HL-60 (cell line): ENCODE measurements at regions not wholly inside any gene's neighbourhood (a gene's known extent, or its start where the extent isn't known, plus 50 kb on each side); places are given as distances from the start of the nearest gene placed in this dataset.

Source experiments
- DNase-seq, 2 experiments: peaks; one replicate each; pipeline ENCODE4 v3.0.0-alpha.2; 2010 to 2020; ENCODE audit warnings: low read depth in 1 of 2, low spot score in 1 of 2
- H3K27ac ChIP-seq: fragments of 250-450 bp; sonication (Bioruptor Pico); replicated peaks from 2 replicates; pipeline ENCODE4 v1.5.1; 2020; ENCODE audit warnings: mild to moderate bottlenecking, moderate library complexity
- H3K27me3 ChIP-seq: fragments of 250-450 bp; sonication (Bioruptor Pico); 2 replicates; pipeline ENCODE4 v1.5.1; 2021; ENCODE audit warnings: mild to moderate bottlenecking, moderate library complexity; ENCODE audit not compliant: insufficient read depth, poor library complexity, severe bottlenecking
- H3K4me3 ChIP-seq: replicated peaks from 2 replicates; pipeline ENCODE4 v1.5.1; 2011; ENCODE audit warnings: mild to moderate bottlenecking, control low read depth, low read length; ENCODE audit not compliant: insufficient read depth
- GABPA ChIP-seq: IDR thresholded peaks from 2 replicates; pipeline ENCODE4 v1.6.1; 2012; ENCODE audit warnings: low read depth
- POLR2AphosphoS5 ChIP-seq: IDR thresholded peaks from 2 replicates; pipeline ENCODE4 v1.6.1; 2012; ENCODE audit warnings: low read depth
- SPI1 ChIP-seq: IDR thresholded peaks from 2 replicates; pipeline ENCODE4 v1.6.1; 2012; ENCODE audit warnings: low read depth, mild to moderate bottlenecking, borderline replicate concordance
- TF ChIP-seq, protein P1 (sequence below): IDR thresholded peaks from one replicate; pipeline ENCODE4 v1.5.1; 2011; ENCODE audit warnings: low read length, control low read depth, inconsistent platforms; ENCODE audit not compliant: insufficient read depth
- TF ChIP-seq, protein P2 (sequence below): IDR thresholded peaks from 2 replicates; pipeline ENCODE4 v1.6.1; 2012; ENCODE audit warnings: low read depth; ENCODE audit not compliant: insufficient replicate concordance

DNA sequence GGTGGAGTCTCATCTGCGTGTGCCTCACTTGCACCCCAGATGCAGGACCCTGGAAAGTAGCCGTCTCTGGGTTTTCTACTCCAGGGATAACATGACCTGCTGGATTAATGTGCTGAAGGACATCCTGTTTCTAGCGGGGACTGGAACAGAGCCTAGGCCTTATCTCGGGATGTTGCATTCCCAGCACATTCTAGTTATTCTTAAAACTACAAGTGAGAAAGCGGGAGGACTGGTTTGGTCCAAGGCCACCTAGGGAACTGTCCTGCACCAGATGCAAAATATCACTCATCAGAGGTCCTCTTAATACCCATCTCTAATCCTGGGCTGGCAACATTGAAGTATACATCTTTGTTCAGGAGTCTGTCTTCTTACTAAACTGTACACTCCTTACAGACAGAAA, 179.9 kb downstream of the ZC3H11B start:
- no peak overlapping the region for H3K27ac ChIP-seq
- TF ChIP-seq, protein P1, sequence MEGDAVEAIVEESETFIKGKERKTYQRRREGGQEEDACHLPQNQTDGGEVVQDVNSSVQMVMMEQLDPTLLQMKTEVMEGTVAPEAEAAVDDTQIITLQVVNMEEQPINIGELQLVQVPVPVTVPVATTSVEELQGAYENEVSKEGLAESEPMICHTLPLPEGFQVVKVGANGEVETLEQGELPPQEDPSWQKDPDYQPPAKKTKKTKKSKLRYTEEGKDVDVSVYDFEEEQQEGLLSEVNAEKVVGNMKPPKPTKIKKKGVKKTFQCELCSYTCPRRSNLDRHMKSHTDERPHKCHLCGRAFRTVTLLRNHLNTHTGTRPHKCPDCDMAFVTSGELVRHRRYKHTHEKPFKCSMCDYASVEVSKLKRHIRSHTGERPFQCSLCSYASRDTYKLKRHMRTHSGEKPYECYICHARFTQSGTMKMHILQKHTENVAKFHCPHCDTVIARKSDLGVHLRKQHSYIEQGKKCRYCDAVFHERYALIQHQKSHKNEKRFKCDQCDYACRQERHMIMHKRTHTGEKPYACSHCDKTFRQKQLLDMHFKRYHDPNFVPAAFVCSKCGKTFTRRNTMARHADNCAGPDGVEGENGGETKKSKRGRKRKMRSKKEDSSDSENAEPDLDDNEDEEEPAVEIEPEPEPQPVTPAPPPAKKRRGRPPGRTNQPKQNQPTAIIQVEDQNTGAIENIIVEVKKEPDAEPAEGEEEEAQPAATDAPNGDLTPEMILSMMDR: no peak
- no peak for TF ChIP-seq SPI1
- no peak for TF ChIP-seq GABPA
- TF ChIP-seq POLR2AphosphoS5: no peak
- TF ChIP-seq, protein P2, sequence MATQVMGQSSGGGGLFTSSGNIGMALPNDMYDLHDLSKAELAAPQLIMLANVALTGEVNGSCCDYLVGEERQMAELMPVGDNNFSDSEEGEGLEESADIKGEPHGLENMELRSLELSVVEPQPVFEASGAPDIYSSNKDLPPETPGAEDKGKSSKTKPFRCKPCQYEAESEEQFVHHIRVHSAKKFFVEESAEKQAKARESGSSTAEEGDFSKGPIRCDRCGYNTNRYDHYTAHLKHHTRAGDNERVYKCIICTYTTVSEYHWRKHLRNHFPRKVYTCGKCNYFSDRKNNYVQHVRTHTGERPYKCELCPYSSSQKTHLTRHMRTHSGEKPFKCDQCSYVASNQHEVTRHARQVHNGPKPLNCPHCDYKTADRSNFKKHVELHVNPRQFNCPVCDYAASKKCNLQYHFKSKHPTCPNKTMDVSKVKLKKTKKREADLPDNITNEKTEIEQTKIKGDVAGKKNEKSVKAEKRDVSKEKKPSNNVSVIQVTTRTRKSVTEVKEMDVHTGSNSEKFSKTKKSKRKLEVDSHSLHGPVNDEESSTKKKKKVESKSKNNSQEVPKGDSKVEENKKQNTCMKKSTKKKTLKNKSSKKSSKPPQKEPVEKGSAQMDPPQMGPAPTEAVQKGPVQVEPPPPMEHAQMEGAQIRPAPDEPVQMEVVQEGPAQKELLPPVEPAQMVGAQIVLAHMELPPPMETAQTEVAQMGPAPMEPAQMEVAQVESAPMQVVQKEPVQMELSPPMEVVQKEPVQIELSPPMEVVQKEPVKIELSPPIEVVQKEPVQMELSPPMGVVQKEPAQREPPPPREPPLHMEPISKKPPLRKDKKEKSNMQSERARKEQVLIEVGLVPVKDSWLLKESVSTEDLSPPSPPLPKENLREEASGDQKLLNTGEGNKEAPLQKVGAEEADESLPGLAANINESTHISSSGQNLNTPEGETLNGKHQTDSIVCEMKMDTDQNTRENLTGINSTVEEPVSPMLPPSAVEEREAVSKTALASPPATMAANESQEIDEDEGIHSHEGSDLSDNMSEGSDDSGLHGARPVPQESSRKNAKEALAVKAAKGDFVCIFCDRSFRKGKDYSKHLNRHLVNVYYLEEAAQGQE: no peak
- DNase-seq: no peak

DNA sequence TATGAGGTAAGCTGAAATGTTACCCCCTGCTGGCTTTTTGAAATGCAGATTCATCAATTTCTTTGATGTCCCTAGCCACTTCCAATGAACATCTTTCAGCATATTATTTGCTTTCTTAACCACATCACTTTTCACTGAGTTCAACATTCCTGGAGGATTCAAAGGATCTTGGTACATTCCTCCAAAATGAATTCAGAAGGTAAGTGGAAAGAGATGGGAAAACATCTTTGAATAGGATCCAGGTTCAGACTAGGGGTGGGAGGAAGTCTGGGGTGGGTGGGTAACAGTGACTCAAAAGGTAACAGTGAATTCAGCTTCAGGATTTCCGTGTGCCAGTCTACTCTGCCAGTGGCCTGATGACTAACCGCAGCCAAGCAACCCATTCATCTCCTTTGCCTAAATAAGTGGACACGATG, 180.7 kb downstream of the ZC3H11B start:
- Histone ChIP-seq H3K27me3 (no peaks in the 10 kb centered on the region), H3K4me3 (no peak overlapping the region), H3K27ac (no peak overlapping the region)
- no peak for DNase-seq
- TF ChIP-seq, protein P1: no peak
- TF ChIP-seq SPI1 (no peak), GABPA (no peak)

More for the DNA sequence above, 179.9 kb downstream of the ZC3H11B start:
- Histone ChIP-seq H3K4me3 (no peak overlapping the region), H3K27me3 (no peaks in the 10 kb centered on the region)

DNA sequence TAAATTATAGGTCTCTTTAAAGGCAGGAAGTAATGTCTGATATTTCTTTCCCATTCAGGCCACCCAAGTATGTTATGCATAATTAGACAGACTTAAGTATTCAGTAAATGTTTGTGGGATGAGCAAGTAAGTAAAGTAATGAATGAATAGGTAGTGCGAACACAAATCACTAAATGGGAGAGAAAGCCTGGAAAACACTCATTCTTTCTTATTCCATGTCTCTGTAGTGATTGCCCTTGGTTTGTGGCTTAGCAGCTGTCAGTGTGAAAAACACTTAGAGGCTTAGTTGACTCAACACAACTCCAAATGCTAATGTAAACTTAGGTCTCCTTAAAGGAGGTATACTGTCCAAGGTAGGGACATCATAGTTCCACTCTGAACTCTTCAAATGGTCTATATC, 182.5 kb downstream of the ZC3H11B start:
- Histone ChIP-seq H3K27ac (no peak overlapping the region), H3K27me3 (no peaks in the 10 kb centered on the region), H3K4me3 (no peak overlapping the region)
- no peak for DNase-seq
- TF ChIP-seq SPI1: no peak
- no peak for TF ChIP-seq POLR2AphosphoS5
- no peak for TF ChIP-seq GABPA
- TF ChIP-seq, protein P1: no peak

DNA sequence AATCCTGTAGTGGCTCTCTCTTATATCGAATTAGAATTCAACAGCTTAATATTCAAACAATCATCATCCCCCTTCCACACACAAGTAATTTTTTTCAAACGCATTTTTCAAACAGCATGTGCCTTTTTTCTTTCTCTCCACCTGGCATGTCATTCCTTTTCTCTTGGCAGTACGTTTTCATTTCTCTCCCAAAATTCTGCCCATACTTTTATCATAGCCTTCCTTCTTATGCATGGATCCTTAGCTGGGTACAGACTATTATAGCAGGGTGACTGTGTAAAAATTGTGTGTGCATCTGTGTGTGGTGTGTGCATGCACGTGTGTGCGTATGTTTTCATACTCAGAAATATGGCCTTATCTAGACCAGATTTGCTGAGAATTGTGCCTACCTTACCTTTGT, 184.3 kb downstream of the ZC3H11B start:
- Histone ChIP-seq H3K27me3 (no peaks in the 10 kb centered on the region), H3K4me3 (no peak overlapping the region), H3K27ac (no peak overlapping the region)
- DNase-seq: no peak
- TF ChIP-seq POLR2AphosphoS5: no peak
- TF ChIP-seq, protein P1: no peak
- TF ChIP-seq, protein P2: no peak
- TF ChIP-seq GABPA: no peak
- no peak for TF ChIP-seq SPI1
